Parathyroid adenoma (tissue), 2 donors: ENCODE measurements at regions not wholly inside any gene's neighbourhood (a gene's known extent, or its start where the extent isn't known, plus 50 kb on each side); places are given as distances from the start of the nearest gene placed in this dataset.

Experiments
- H2AFZ ChIP-seq: fragments of 300-600 bp; sonication (generic); one replicate; pipeline ENCODE4 v1.7.0; 2017; ENCODE audit warnings: antibody characterized with exemption, mild to moderate bottlenecking
- H3K27ac ChIP-seq: fragments of 300-600 bp; sonication (generic); one replicate; pipeline ENCODE4 v1.7.0; 2017
- H3K27me3 ChIP-seq: fragments of 300-600 bp; sonication (generic); one replicate; pipeline ENCODE4 v1.7.0; 2017; ENCODE audit warnings: low read length; ENCODE audit not compliant: control insufficient read depth, insufficient read depth
- H3K36me3 ChIP-seq: fragments of 300-600 bp; sonication (generic); one replicate; pipeline ENCODE4 v1.7.0; 2017; ENCODE audit warnings: low read length; ENCODE audit not compliant: control insufficient read depth, insufficient read depth
- H3K4me1 ChIP-seq: fragments of 300-600 bp; sonication (generic); one replicate; pipeline ENCODE4 v1.7.0; 2017; ENCODE audit warnings: control low read depth
- H3K4me2 ChIP-seq: fragments of 300-600 bp; sonication (generic); one replicate; pipeline ENCODE4 v1.7.0; 2017; ENCODE audit warnings: low read length
- H3K4me3 ChIP-seq: fragments of 300-600 bp; sonication (generic); one replicate; pipeline ENCODE4 v1.7.0; 2017; ENCODE audit warnings: low read depth, low read length
- H3K79me2 ChIP-seq: fragments of 300-600 bp; sonication (generic); one replicate; pipeline ENCODE4 v1.7.0; 2017; ENCODE audit warnings: control low read depth
- H3K9ac ChIP-seq: fragments of 300-600 bp; sonication (generic); one replicate; pipeline ENCODE4 v1.7.0; 2017; ENCODE audit warnings: mild to moderate bottlenecking
- H3K9me3 ChIP-seq: fragments of 300-600 bp; sonication (generic); one replicate; pipeline ENCODE4 v1.7.0; 2017; ENCODE audit warnings: low read length; ENCODE audit not compliant: control insufficient read depth
- CTCF ChIP-seq: fragments of 300-600 bp; sonication (generic); IDR thresholded peaks from one replicate; pipeline ENCODE4 v1.7.0; 2017; ENCODE audit warnings: antibody characterized with exemption, mild to moderate bottlenecking
- donor health status: primary hyperparathyroidism.

- no peak overlapping the region for H2AFZ ChIP-seq
- H3K4me3 ChIP-seq, result no peak overlapping the region
- H3K79me2 ChIP-seq, result no peaks in the 10 kb centered on the region
- H3K27ac ChIP-seq, result no peak overlapping the region
- no peaks in the 10 kb centered on the region for H3K36me3 ChIP-seq
- no peaks in the 10 kb centered on the region for H3K9me3 ChIP-seq
- H3K4me2 ChIP-seq, result no peak overlapping the region
- TF ChIP-seq CTCF, result no peak
- H3K27me3 ChIP-seq, result no peaks in the 10 kb centered on the region
- H3K9ac ChIP-seq, result no peak overlapping the region
- no peaks in the 10 kb centered on the region for H3K4me1 ChIP-seq
Observed at GRCh38 chr7:18231854-18232253, 204.2 kb upstream of the PRPS1L1 start.

GRCh38 chr7:18234519-18234918, 206.9 kb upstream of the PRPS1L1 start:
- Histone ChIP-seq H3K4me1 (no peaks in the 10 kb centered on the region), H3K9ac (no peak overlapping the region), H3K27me3 (no peaks in the 10 kb centered on the region), H2AFZ (no peak overlapping the region), H3K4me3 (no peak overlapping the region), H3K79me2 (no peaks in the 10 kb centered on the region), H3K9me3 (no peaks in the 10 kb centered on the region), H3K27ac (no peak overlapping the region), H3K4me2 (no peak overlapping the region), H3K36me3 (no peaks in the 10 kb centered on the region)
- no peak for TF ChIP-seq CTCF

GRCh38 chr7:18235819-18236218, 208.2 kb upstream of the PRPS1L1 start:
- no peaks in the 10 kb centered on the region for H3K27me3 ChIP-seq
- no peak overlapping the region for H3K4me3 ChIP-seq
- H3K4me2 ChIP-seq, result no peak overlapping the region
- no peak overlapping the region for H2AFZ ChIP-seq
- H3K36me3 ChIP-seq, result no peaks in the 10 kb centered on the region
- no peaks in the 10 kb centered on the region for H3K79me2 ChIP-seq
- no peak overlapping the region for H3K27ac ChIP-seq
- no peaks in the 10 kb centered on the region for H3K9me3 ChIP-seq
- TF ChIP-seq CTCF, result no peak
- no peaks in the 10 kb centered on the region for H3K4me1 ChIP-seq
- no peak overlapping the region for H3K9ac ChIP-seq

- no peak for TF ChIP-seq CTCF
- no peak overlapping the region for H3K9ac ChIP-seq
Observed at GRCh38 chr7:18239212-18239611, 211.6 kb upstream of the PRPS1L1 start.

GRCh38 chr7:18241543-18242231, 214.0 kb upstream of the PRPS1L1 start:
- Histone ChIP-seq H3K4me1 (no peaks in the 10 kb centered on the region), H2AFZ (no peak overlapping the region), H3K36me3 (no peaks in the 10 kb centered on the region), H3K27ac (no peak overlapping the region), H3K79me2 (no peaks in the 10 kb centered on the region), H3K4me2 (no peak overlapping the region), H3K27me3 (no peaks in the 10 kb centered on the region), H3K9ac (no peak overlapping the region), H3K4me3 (no peak overlapping the region), H3K9me3 (no peaks in the 10 kb centered on the region)
- no peak for TF ChIP-seq CTCF

More at GRCh38 chr7:18239212-18239611, 211.6 kb upstream of the PRPS1L1 start:
- Histone ChIP-seq H3K4me2 (no peak overlapping the region), H3K4me1 (no peaks in the 10 kb centered on the region), H3K4me3 (no peak overlapping the region), H3K27ac (no peak overlapping the region), H3K9me3 (no peaks in the 10 kb centered on the region), H3K36me3 (no peaks in the 10 kb centered on the region), H3K79me2 (no peaks in the 10 kb centered on the region), H2AFZ (no peak overlapping the region), H3K27me3 (no peaks in the 10 kb centered on the region)
